GM21576 (cell line): ENCODE measurements at regions not wholly inside any gene's neighbourhood (a gene's known extent, or its start where the extent isn't known, plus 50 kb on each side); places are given as distances from the start of the nearest gene placed in this dataset.
"Not testable (repeated sequence)": the region's sequence is repeated elsewhere in the genome, so short reads cannot be mapped to it uniquely, and the experiment has no call there.

ENCODE experiments used
- ATAC-seq: cut with Tn5 transposase; IDR thresholded peaks from one replicate; pipeline ENCODE4 v1.9.1; 2021; ENCODE audit warnings: mild to moderate bottlenecking, moderate library complexity; ENCODE audit not compliant: unreplicated experiment

GRCh38 chrX:80508083-80508482, 87.8 kb downstream of the TENT5D start:
- ATAC-seq, result not testable (repeated sequence)

GRCh38 chrX:80511969-80512760, 91.9 kb downstream of the TENT5D start:
- no peak for ATAC-seq

GRCh38 chrX:80512924-80513323, 92.7 kb downstream of the TENT5D start:
- no peak for ATAC-seq

GRCh38 chrX:80513625-80514024, 93.4 kb downstream of the TENT5D start:
- ATAC-seq, result no peak

- ATAC-seq, result no peak
These were observed 116.8 kb downstream of the TENT5D start for GRCh38 chrX:80537096-80537495.

GRCh38 chrX:80550722-80551121, 130.5 kb downstream of the TENT5D start:
- ATAC-seq, result no peak

- no peak for ATAC-seq
These were observed 135.9 kb downstream of the TENT5D start for GRCh38 chrX:80556148-80556547.

GRCh38 chrX:80572636-80573035, 152.4 kb downstream of the TENT5D start:
- ATAC-seq, result no peak

- no peak for ATAC-seq
These were observed 153.0 kb downstream of the TENT5D start for GRCh38 chrX:80573275-80573674.

- not testable (repeated sequence) for ATAC-seq
These were observed 154.3 kb downstream of the TENT5D start for GRCh38 chrX:80574486-80575086.

GRCh38 chrX:80576267-80576666, 156.0 kb downstream of the TENT5D start:
- no peak for ATAC-seq

- ATAC-seq, result no peak
These were observed 156.7 kb downstream of the TENT5D start for GRCh38 chrX:80576806-80577533.

GRCh38 chrX:80578517-80579105, 158.4 kb downstream of the TENT5D start:
- peak; percentile 73 for ATAC-seq

GRCh38 chrX:80590992-80591391, 170.7 kb downstream of the TENT5D start:
- ATAC-seq, result not testable (repeated sequence)

- no peak for ATAC-seq
These were observed 182.0 kb downstream of the TENT5D start for GRCh38 chrX:80602036-80602860.
